Stimulated activated CD4-positive, alpha-beta T cell treated with anti-CD3 and anti-CD28 coated beads, Interleukin-1b, Interleukin-23, amount 100 ng/mL, for 4 hours (primary cell): ENCODE measurements at regions not wholly inside any gene's neighbourhood (a gene's known extent, or its start where the extent isn't known, plus 50 kb on each side); places are given as distances from the start of the nearest gene placed in this dataset.

Experiments
- DNase-seq, 2 donors: peaks; one replicate each; pipeline ENCODE4 v3.0.0-alpha.2; 2020; ENCODE audit warnings: low read depth in 2 of 2

GRCh38 chr18:46344416-46345180, 240.4 kb downstream of the HAUS1 start:
- DNase-seq, result no peak

DNA sequence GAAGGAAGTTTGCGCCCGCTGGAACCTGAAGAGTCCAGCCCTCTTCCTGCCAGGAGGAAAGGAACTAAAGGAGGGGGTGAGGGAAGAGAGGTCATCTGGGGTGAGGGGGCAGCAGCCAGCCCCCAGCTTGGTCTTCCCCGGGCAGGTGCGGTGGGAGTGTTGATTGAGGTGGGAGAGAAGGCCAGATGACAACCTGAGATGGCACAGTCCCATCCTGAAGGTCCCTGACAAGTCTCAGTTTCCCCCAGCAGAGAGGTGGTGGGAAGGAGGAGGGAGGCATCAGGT, 240.9 kb downstream of the HAUS1 start:
- no peak for DNase-seq

GRCh38 chr18:46346213-46346612, 242.0 kb downstream of the HAUS1 start:
- DNase-seq, result no peak

DNA sequence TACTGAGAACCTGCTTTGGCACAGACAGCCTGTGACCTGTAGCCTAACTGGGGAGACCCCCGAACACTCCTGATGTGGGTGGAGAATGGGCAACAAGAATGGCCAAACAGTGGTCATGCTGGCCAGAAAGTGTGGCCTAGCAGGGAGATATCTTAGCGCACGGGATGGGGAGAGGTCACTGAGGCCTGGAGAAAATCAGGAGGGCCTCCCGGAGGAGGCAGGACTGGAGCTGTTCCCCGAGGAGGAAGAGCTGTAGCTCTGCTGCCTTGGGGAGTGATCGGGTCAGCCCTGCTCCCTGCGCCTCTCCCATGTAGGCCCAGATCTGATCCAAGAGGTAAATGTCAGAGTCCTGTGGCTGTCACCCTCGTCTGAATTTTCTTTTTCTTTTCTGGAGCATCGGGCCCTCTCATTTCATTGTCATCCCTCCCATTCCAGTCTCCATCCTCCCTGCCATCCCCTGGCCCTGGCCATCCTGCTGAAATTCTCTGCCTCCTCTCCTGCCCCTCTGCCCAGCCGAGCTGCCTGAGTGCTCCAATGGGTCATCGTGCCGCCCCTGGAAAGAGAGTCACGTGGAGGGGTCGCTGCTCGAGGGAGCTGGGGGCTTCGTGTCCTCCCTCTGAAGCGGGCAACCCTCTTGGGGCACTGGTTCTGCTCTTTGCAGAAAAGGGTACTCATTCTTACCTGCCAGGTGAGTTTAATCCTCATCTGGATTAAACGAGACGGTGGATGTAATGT, 242.9 kb downstream of the HAUS1 start:
- no peak for DNase-seq

DNA sequence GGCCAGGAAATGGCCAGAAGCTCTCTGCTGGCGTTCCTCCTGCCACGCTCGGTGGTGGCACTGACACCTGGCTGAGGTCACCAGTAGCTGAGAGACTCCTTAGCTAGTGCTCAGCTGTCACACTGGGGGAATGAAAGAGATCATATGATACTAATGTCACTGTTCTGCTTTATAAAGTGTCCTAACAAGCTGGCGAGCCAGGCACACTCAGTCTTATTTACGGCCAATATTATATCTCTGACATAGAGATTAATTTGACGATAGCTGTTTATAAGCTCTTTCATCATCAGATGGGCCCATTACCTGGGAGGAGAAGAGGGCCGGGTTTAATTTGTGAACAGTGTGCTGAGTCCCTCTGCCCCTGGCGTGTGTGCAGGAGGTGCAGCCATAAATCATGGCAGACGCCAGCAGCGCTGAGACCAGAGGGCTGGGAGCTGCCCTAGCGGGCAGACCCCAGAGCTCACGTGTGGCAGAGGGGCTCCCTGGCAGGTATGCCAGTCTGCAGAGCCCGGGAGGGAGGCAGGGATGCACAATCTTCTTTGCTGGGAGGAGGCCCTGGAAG, 246.5 kb downstream of the HAUS1 start:
- DNase-seq, result no peak

DNA sequence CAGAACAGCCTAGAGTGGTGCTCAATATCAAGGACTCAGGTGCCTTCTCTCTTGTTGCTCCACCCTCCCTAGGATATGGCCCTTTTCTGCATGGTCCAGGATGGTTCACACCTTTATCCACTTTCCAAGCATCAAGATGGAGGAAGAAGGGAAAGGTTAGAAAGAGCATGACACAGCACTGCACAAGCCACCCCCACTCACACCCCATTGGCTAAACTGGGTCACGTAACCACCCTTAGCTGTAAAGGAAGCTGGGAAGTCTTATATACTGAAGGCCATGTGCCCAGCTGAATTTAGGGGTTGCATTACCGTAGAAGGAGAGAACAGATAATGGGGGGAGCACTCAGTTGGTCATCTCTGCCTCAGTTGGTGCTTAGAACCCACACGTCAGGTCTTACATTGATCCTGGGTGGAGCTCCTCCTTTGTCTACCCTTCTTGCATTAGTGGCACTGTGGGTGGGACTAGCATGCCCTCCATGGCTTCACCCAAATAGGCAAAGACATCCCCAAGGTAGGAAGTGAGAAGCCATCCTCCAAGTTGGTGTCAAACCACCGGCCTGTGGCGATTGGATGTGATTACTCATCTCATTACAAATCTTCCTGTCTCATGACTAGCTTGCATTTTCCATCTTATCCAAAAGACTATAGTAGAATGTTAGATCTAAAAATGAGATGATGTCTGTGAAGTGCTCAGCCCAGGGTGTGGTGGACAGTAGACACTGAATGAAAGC, 248.5 kb downstream of the HAUS1 start:
- DNase-seq, result no peak

DNA sequence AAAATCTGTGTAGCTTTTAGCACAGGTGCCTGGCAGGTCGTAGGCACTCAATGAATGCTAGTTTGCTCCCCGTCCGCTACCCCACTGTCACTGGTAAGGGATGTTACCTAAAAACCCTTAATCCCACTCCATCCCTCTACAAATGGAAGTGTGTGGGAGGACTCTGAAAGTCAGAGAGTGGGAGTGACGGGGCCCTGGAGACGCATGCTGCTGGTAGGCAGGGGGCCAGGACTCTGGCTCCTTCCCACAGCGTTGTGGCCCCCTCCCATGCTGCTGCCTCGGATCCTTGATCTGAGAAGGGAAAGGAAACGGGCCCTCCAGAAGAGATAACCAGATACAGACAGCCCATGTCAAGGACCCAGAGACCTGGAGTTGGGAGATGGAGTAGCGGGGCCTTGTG, 249.3 kb downstream of the HAUS1 start:
- no peak for DNase-seq

DNA sequence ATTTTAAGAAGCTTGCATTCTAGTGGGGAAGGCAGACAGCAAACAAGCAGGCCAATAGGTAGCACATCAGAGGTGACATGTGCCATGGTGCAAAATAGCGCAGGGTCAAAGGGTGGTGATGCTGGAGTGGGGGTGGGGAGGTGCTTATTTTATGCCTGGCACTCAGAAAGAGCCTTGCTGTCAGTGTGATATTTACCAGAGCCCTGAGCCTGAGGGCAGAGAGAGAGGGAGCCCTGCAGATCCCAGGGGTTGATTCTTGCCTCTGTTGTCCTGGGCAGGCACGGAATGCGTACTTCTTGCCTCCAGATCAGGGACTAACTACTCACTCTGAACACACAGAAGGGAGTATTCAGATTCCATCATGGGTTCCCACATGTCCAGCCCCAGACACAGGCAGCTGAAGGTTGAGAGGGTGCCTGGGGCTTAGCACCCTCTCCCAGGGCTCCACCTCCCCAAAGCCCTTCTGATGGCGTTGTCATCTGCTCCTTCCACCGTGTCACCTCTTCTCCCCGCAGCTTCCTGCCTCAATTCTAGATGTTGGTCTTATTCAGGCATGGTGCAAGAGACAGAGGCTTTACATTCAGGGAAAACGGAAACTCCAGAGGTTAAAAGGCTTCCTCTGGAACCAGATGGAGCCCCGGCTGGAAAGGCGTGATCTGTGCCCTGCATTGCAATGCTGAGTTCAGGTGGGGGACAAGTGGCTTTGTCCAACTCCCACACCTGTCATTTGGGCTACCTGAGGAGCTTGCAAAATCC, 252.3 kb downstream of the HAUS1 start:
- DNase-seq, result no peak

GRCh38 chr18:46360102-46360699, 256.0 kb downstream of the HAUS1 start:
- DNase-seq, result no peak

DNA sequence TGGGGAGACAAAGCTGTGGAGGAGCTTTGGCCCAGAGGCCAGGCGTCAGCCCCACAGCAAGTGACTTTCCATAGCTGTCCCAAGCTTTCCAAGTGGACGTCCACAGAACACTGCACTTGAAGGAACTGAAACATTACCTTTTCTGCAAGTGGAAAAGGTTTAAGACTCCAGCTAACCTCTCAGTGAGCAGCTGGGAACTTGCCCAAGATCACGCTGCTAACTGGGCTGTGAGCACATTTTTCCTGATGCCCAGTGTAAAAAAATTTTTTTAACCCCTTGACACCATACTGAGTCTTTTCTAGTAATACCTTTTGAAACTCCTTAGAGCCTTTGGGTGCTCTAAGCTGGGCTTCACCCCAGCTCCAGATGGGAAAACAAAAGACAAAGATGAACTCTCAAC, 256.7 kb downstream of the HAUS1 start:
- no peak for DNase-seq

GRCh38 chr18:46362533-46362932, 258.3 kb downstream of the HAUS1 start:
- DNase-seq, result no peak

DNA sequence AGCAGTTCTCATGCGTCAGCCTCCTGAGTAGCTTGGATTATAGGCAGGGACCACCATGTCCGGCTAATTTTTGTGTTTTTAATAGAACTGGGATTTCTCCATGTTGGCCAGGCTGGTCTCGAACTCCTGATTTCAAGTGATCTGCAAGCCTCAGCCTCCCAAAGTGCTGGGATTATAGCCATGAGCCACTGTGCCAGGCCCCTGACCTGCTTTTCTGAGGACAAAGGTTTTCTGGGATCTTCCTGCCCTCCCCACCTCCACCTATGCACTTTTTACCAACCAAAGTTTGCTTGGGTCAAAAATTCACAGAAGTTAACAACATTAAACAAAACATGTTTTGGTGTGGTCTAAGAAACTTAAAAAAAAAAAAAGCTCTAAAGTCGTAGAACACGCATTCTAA, 259.9 kb downstream of the HAUS1 start:
- no peak for DNase-seq

GRCh38 chr18:46366201-46366600, 262.0 kb downstream of the HAUS1 start:
- DNase-seq, result no peak

- DNase-seq, result no peak
These were observed 262.7 kb downstream of the HAUS1 start for GRCh38 chr18:46366751-46367376.

- no peak for DNase-seq
These were observed 265.1 kb downstream of the HAUS1 start for GRCh38 chr18:46369323-46369722.

DNA sequence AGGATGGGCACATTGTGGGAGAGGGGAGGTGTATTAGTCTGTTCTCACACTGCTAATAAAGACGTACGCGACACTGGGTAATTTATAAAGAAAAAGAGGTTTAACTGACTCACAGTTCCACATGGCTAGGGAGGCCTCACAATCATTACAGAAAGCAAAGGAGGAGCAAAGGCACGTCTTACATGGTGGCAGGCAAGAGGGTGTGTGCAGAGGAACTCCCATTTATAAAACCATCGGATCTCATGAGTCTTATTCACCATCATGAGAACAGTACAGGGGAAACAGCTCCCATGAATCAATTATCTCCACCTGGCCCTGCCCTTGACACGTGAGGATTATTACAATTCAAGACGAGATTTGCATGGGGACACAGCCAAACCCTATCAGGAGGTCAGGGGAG, 266.7 kb downstream of the HAUS1 start:
- DNase-seq, result no peak

- no peak for DNase-seq
These were observed 268.5 kb downstream of the HAUS1 start for GRCh38 chr18:46372670-46373069.

- no peak for DNase-seq
These were observed 268.9 kb downstream of the HAUS1 start for GRCh38 chr18:46373131-46373530.

DNA sequence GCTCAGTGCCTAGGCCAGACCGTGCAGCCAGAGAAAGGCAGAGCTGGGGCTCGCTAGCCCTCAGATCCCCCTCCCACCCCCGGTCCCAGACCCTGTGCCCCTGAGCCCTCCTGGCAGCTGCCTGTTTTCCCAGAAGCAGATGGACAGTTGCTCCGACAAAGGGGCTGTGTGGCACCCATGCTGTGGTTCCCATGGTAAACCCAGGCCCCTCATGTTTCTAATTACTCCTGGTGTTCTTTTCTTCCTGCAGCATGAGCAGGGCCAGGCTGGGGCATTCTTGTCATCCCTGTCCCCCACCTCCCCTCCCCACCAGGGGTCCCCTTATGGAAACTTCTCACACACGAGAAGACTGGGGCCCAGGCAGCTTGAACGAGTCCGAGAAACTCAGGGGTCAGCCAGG, 269.6 kb downstream of the HAUS1 start:
- no peak for DNase-seq

DNA sequence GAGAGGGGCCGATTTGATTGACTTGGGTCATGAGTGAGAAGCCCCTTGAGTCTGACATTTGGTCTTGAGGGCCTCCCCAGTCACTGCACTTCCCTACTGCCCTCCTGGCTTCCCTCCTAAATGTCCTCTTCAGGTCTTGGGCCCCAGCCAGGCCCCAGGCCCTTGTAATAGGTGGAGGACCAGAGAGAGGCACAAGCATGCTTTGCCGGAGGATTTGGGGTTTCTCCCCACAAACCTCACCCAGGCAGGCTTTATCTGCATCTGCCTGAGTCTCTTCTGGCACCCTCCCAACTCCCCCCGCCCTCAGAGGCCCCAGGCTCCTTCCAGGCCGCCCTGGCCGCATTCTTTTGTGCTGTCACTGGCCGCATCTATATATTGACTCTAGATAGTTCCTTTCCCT, 270.7 kb downstream of the HAUS1 start:
- DNase-seq, result no peak

DNA sequence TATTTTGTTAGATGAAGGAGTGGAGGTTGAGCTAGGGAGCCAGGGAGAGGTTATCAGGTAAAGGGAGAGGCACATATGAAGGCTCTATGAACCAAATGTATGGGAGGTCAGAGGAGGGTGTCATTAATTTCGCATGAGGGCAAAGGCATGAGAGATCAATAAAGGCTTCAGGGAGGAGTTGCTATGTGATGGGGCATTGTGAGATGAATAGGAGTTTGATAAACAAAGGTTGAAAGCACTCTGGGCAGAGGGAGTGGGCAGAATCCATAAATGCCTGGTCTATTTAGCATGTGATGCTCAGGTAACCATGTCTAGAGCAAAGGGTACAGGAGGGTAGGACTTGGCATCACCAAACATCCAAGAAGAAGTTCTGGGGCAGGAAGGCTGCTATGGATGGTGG, 273.4 kb downstream of the HAUS1 start:
- no peak for DNase-seq
